Stimulated activated naive CD8-positive, alpha-beta T cell treated with anti-CD3 and anti-CD28 coated beads, Interleukin-15, Interleukin-2, amounts not matched to agents 100 U/mL and 50 U/mL, for 24 hours (primary cell): ENCODE measurements at regions not wholly inside any gene's neighbourhood (a gene's known extent, or its start where the extent isn't known, plus 50 kb on each side); places are given as distances from the start of the nearest gene placed in this dataset.
"Not testable (repeated sequence)": the region's sequence is repeated elsewhere in the genome, so short reads cannot be mapped to it uniquely, and the experiment has no call there.

Experiments
- ATAC-seq: fragments of 150-1000 bp; cut with Tn5 transposase; one replicate; pipeline ENCODE4 v1.10.0; 2021
- DNase-seq: peaks from one replicate; pipeline ENCODE4 v3.0.0; 2021

DNA sequence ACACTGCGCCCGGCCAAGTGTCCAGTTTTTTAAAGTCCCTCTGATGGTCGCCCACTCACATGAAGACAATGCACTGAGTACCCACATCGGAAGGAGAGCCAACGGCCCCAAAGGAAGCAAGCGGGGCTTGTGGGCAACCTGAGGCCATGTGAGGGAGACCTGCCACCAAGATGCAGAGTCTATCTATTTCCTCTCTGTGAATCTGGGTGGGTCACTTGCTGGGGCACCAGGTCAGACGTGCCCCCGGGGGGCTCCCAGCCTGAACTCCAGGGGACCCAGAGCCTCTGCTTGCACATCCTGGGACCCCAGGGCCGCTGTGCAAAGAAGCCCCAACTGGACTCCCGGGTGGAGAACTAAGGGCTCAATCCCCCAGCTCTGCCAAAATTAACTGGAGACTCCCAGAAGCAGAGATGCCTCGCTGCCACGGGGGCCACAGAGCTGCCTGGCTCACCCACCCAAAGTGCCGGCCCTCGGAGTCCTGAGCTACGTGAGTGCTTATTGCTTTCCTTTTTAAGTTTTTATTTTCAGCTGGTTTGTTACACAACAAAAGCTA, 106.4 kb downstream of the BRD1 start:
- DNase-seq, result no peak
- no peak for ATAC-seq

- ATAC-seq (no peak), DNase-seq (no peak)
These were observed 107.3 kb downstream of the BRD1 start for GRCh38 chr22:49720279-49720959.

DNA sequence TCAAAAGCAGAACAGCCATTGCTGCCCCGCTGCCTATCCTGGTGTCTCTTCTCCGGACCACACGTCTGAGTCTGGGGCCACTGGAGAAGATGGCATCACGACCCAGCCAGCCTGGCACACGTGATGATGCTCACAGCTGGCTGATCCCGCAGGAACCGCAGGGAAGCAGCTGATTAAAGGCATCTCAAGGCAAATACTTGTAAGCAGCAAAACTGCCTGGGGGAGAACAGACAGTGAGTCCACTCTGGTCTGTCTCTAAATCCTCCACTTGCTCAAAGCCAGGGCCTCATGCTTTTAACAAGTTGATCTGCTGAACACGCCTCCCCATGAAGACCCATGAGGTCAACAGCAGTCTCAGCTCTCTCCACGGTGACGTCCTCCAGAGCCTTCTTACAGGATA, 108.6 kb downstream of the BRD1 start:
- ATAC-seq (no peak), DNase-seq (no peak)

- no peak for DNase-seq
These were observed 109.3 kb downstream of the BRD1 start for GRCh38 chr22:49718396-49718795.

GRCh38 chr22:49717322-49717919, 110.3 kb downstream of the BRD1 start:
- ATAC-seq, result no peak
- DNase-seq, result no peak

More at GRCh38 chr22:49718396-49718795, 109.3 kb downstream of the BRD1 start:
- ATAC-seq, result no peak

DNA sequence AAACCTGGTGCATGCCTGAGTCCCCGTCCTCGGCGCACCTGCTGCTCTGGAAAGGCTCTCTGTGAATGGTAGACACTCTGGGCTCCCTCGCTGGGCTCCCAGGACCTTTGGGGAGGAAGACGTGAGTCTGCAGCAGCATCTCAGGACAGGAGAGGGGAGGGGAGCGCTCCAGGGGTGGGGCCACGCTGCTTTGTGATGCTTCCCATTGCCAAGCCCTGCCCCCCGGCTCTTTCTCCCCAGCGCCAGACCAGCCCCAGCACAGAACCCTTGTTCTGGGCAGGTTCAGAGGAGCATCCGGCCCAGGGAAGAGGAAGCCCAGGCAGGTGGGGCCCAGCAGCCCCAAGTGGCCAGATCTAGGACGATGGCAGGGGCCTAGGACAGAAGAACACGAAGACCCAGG, 111.2 kb downstream of the BRD1 start:
- no peak for DNase-seq
- ATAC-seq, result no peak

GRCh38 chr22:49715450-49715849, 112.2 kb downstream of the BRD1 start:
- DNase-seq (no peak), ATAC-seq (no peak)

DNA sequence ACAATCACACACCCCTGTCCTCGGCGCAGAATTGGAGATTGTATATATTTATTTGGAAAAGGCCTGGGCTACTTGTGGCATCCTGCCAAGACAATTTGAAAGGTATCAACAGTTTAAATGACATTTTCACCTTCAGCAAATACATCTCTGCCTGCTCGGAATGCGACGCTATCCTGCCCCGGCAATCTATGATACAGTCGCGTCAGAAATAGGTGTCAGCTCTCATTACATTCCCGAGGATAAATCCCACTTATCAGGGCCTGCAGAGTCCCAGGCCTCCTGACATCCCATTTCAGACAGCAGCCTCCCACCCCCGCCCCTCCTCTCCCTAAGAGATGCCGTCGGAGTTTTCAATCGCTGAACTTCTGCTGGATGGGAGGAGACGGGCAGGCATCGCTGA, 114.7 kb downstream of the BRD1 start:
- DNase-seq (no peak), ATAC-seq (no peak)

GRCh38 chr22:49712195-49712791, 115.4 kb downstream of the BRD1 start:
- ATAC-seq (no peak), DNase-seq (no peak)

- DNase-seq, result no peak
These were observed 116.9 kb downstream of the BRD1 start for GRCh38 chr22:49710746-49711145.

GRCh38 chr22:49709464-49709863, 118.2 kb downstream of the BRD1 start:
- DNase-seq, result no peak

More at GRCh38 chr22:49710746-49711145, 116.9 kb downstream of the BRD1 start:
- ATAC-seq, result no peak

GRCh38 chr22:49705972-49706352, 121.7 kb downstream of the BRD1 start:
- DNase-seq (no peak), ATAC-seq (no peak)

More at GRCh38 chr22:49709464-49709863, 118.2 kb downstream of the BRD1 start:
- ATAC-seq, result no peak

- DNase-seq (no peak), ATAC-seq (no peak)
These were observed 122.3 kb downstream of the BRD1 start for GRCh38 chr22:49705216-49705971.

- ATAC-seq (no peak), DNase-seq (no peak)
These were observed 123.1 kb downstream of the BRD1 start for GRCh38 chr22:49704345-49705215.

GRCh38 chr22:49703990-49704344, 123.7 kb downstream of the BRD1 start:
- ATAC-seq (no peak), DNase-seq (no peak)

DNA sequence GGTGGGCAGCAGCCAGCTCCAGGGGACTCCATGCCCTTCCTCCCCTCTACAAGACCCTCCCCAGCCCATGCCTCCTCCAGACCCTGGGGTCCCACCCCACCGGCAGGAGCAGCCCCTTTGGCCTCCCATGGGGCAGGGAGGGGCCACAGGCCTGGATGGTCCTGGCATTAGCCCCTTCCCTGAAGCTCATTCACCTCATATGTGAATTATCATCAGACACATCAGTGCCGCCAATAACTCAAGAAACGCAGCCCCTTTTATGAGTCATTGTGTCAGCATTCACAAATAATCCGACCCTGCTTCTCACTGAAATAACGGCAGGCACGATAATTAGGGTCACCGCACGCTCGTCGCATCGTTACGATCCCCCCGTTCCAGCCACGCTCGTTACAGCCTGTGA, 124.2 kb downstream of the BRD1 start:
- ATAC-seq, result no peak

DNA sequence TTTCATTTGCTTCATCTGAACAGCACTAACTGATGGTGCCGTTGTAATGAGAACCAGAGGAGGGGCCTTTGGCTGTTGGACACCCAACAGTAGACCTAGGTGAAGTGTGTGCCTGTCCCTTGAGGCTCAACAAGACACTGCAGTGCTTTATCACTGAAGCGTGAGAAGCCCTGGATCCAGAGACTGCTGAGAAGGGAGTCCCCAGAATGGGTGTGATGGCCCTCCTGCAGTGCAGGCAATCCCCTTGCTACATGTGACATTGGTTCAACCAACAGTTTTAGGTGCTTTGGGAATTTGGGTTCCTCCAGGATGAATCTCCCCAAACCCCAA, 125.6 kb downstream of the BRD1 start:
- DNase-seq (no peak), ATAC-seq (no peak)

More for the DNA sequence above, 124.2 kb downstream of the BRD1 start:
- no peak for DNase-seq

DNA sequence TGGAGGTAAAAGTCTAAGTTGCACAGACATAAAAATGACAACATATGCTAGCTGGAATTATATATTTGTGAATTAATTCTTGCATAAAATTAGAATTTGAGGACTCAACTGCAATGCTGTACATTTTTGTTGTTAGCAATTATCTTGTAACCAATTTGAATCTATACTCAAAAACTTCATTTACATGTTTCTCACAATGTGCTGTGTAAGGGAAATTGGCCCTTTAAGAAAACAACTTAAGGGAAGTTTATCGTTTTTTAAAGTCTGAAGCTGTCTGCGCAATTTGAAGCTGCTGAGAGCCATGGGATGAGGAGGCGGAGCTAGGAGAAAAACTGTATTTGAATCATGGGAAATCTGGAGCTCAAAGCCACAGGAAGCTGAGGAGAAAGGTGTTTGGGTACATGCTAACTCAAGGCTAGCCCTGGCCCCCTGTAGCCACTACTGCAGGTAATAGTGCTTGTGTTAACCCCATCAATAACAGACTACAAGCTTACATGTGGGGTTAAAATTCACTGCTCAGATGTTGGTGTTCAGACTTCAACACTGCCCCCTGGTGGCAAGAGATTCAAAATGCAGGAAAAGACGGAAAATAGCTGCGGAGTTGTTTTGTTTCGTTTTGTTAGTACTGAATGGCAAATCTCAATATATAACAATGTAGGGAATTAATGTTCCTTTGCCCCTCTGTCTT, 126.1 kb downstream of the BRD1 start:
- ATAC-seq, result no peak
- no peak for DNase-seq

DNA sequence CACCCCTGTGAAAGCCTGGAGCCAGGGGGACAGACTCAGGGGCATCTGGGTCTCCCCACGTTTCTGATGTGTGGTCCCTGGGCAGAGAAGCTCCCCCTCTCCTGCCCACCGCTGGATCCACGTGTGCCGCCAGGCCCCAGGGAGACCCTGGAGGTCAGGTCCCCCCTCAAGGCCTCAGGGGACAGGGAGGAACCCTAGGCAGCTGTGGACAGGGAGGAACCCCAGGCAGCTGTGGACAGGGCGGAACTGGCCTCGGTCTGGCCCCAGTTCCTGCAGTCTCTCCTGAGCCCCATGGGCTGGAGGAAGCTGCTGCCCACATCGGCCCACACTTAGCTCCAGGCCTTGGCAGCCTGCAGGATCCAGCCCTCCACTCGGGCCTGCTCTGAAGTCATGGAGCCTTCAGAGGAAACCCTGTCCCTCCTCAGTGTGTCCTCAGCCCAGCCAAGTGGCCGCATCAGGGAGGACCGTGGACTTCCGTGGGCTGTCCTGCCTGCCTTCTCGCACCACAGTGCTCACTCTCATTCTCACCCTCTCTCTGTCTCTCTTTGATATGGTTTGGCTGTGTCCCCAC, 127.7 kb downstream of the BRD1 start:
- DNase-seq (no peak), ATAC-seq (peak; percentile 23)

GRCh38 chr22:49699476-49699875, 128.2 kb downstream of the BRD1 start:
- DNase-seq, result no peak
- no peak for ATAC-seq

- not testable (repeated sequence) for ATAC-seq, DNase-seq
These were observed 129.1 kb downstream of the BRD1 start for GRCh38 chr22:49698616-49699015.
